ENCODE measurements at regions not wholly inside any gene's neighbourhood (a gene's known extent, or its start where the extent isn't known, plus 50 kb on each side); places are given as distances from the start of the nearest gene placed in this dataset.

GRCh38 chr14:84532016-84532415, 997.9 kb upstream of the FLRT2 start:
- DNase-seq, result no peak

GRCh38 chr14:84533181-84533725, 996.7 kb upstream of the FLRT2 start:
- no peak for DNase-seq

- DNase-seq, result no peak
These were observed 996.2 kb upstream of the FLRT2 start for GRCh38 chr14:84533791-84534190.

GRCh38 chr14:84535484-84535883, 994.5 kb upstream of the FLRT2 start:
- no peak for DNase-seq

- no peak for DNase-seq
These were observed 994.0 kb upstream of the FLRT2 start for GRCh38 chr14:84535976-84536375.

GRCh38 chr14:84541018-84541417, 988.9 kb upstream of the FLRT2 start:
- no peak for DNase-seq

- DNase-seq, result no peak
These were observed 986.1 kb upstream of the FLRT2 start for GRCh38 chr14:84543859-84544258.

- no peak for DNase-seq
These were observed 985.3 kb upstream of the FLRT2 start for GRCh38 chr14:84544486-84545131.

GRCh38 chr14:84546236-84546635, 983.7 kb upstream of the FLRT2 start:
- no peak for DNase-seq

GRCh38 chr14:84554136-84554535, 975.8 kb upstream of the FLRT2 start:
- DNase-seq, result no peak

GRCh38 chr14:84555493-84555892, 974.5 kb upstream of the FLRT2 start:
- no peak for DNase-seq

- DNase-seq, result no peak
These were observed 963.8 kb upstream of the FLRT2 start for GRCh38 chr14:84566109-84566508.

- no peak for DNase-seq
These were observed 954.3 kb upstream of the FLRT2 start for GRCh38 chr14:84575681-84576080.

GRCh38 chr14:84579292-84579691, 950.7 kb upstream of the FLRT2 start:
- DNase-seq, result no peak

GRCh38 chr14:84581041-84581440, 948.9 kb upstream of the FLRT2 start:
- no peak for DNase-seq

- no peak for DNase-seq
These were observed 945.4 kb upstream of the FLRT2 start for GRCh38 chr14:84584511-84584910.

- no peak for DNase-seq
These were observed 938.0 kb upstream of the FLRT2 start for GRCh38 chr14:84591827-84592445.

- no peak for DNase-seq
These were observed 937.2 kb upstream of the FLRT2 start for GRCh38 chr14:84592770-84593169.

- no peak for DNase-seq
These were observed 919.9 kb upstream of the FLRT2 start for GRCh38 chr14:84610086-84610485.

- DNase-seq, result no peak
These were observed 907.6 kb upstream of the FLRT2 start for GRCh38 chr14:84622357-84622756.

GRCh38 chr14:84643446-84643845, 886.5 kb upstream of the FLRT2 start:
- DNase-seq, result no peak

GRCh38 chr14:84646786-84647500, 883.0 kb upstream of the FLRT2 start:
- no peak for DNase-seq

- DNase-seq, result no peak
These were observed 874.9 kb upstream of the FLRT2 start for GRCh38 chr14:84655014-84655413.

GRCh38 chr14:84657911-84658310, 872.0 kb upstream of the FLRT2 start:
- DNase-seq, result no peak

All from activated CD4-positive, alpha-beta T cell treated with anti-CD3 and anti-CD28 coated beads, Interleukin-2, amount 50 U/mL, for 4 hours (primary cell).